HG03095 (cell line): ENCODE measurements at regions not wholly inside any gene's neighbourhood (a gene's known extent, or its start where the extent isn't known, plus 50 kb on each side); places are given as distances from the start of the nearest gene placed in this dataset.

ENCODE experiments used
- ATAC-seq: cut with Tn5 transposase; IDR thresholded peaks from one replicate; pipeline ENCODE4 v1.9.1; 2021; ENCODE audit warnings: moderate library complexity; ENCODE audit not compliant: unreplicated experiment

GRCh38 chr10:121069061-121069850 is 218.1 kb downstream of the WDR11 start:
- peak; percentile 89 for ATAC-seq

- ATAC-seq, result no peak
Observed at GRCh38 chr10:121070275-121071070, 219.3 kb downstream of the WDR11 start.

- no peak for ATAC-seq
Observed at GRCh38 chr10:121071901-121072300, 220.7 kb downstream of the WDR11 start.

GRCh38 chr10:121073728-121074127 is 222.6 kb downstream of the WDR11 start:
- ATAC-seq, result no peak

GRCh38 chr10:121076776-121077715 is 225.9 kb downstream of the WDR11 start:
- ATAC-seq, result no peak

- no peak for ATAC-seq
Observed at GRCh38 chr10:121078036-121078435, 226.9 kb downstream of the WDR11 start.

- ATAC-seq, result no peak
Observed at GRCh38 chr10:121078672-121079102, 227.5 kb downstream of the WDR11 start.

- no peak for ATAC-seq
Observed at GRCh38 chr10:121079226-121079625, 228.1 kb downstream of the WDR11 start.

GRCh38 chr10:121080281-121080891 is 229.2 kb downstream of the WDR11 start:
- no peak for ATAC-seq

GRCh38 chr10:121081306-121081705 is 230.1 kb downstream of the WDR11 start:
- ATAC-seq, result no peak

GRCh38 chr10:121082984-121083383 is 231.8 kb downstream of the WDR11 start:
- no peak for ATAC-seq

GRCh38 chr10:121084016-121084674 is 233.0 kb downstream of the WDR11 start:
- no peak for ATAC-seq

- no peak for ATAC-seq
Observed at GRCh38 chr10:121084675-121085070, 233.5 kb downstream of the WDR11 start.

GRCh38 chr10:121085367-121085766 is 234.2 kb downstream of the WDR11 start:
- ATAC-seq, result no peak

- ATAC-seq, result no peak
Observed at GRCh38 chr10:121087129-121087528, 236.0 kb downstream of the WDR11 start.

GRCh38 chr10:121087688-121088087 is 236.5 kb downstream of the WDR11 start:
- no peak for ATAC-seq

GRCh38 chr10:121088524-121088923 is 237.4 kb downstream of the WDR11 start:
- ATAC-seq, result no peak

- no peak for ATAC-seq
Observed at GRCh38 chr10:121089434-121089833, 238.3 kb downstream of the WDR11 start.

- ATAC-seq, result no peak
Observed at GRCh38 chr10:121091961-121092719, 241.0 kb downstream of the WDR11 start.
